ENCODE measurements at regions not wholly inside any gene's neighbourhood (a gene's known extent, or its start where the extent isn't known, plus 50 kb on each side); places are given as distances from the start of the nearest gene placed in this dataset.

DNA sequence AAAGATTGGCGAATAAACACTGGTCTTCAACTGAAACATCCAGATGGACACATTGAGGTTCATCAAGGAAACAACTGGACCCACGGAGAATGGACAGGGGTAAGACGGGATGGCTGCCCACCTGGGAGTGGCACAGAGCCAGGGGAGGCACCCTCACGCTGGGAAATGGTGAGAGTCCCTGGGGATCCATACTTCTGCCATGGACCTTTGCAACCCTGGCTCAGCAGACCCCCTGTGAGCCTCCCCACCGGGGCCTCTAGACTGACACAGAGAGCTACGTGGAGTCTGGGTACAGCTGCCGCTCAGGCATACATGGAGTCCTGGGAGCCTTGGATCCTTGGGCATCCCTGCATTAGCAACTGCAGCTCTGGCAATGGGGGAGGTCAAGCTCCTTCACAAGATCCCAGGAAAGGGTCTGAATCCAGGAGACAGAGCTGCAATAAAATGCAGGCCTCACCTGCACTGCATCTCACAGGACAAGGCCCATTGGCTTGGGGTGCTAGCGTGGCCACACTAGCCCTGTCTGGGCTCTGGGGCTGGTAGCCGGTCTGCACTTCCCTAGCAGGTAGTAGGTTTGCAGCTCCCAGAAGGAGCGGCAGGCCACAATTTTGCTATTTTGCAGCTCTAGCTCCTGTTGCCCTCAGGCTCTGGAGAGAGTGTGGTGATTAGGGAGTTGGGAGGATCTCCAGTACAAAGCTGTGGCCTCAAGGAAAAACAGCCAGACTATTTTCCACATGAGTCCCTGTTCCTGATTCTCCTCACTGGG, 496.4 kb upstream of the LRRC4C start:
- TF ChIP-seq POLR2A (IDR thresholded peaks at IDR 0.05): no peak
- H3K9me3 ChIP-seq: no peaks in the 10 kb centered on the region
- 85% methylated on average over 7 of the region's 10 CpGs; no CpG with 5 or more reads in 1 of the 2 donors for whole genome bisulfite sequencing, 2 donors (ENCODE audit: low coverage in 1 of 2)
- H3K4me3 ChIP-seq: no peak overlapping the region
- no peak overlapping the region for H3K27ac ChIP-seq
- H3K27me3 ChIP-seq: no peaks in the 10 kb centered on the region
- in situ Hi-C loops (cut with MboI; ENCODE audit: low pct_ligation_motif_present in 1 of 4, low pct_unique_long_range_greater_than_20kb in 1 of 4, low sequenced_read_pairs in 3 of 4) (no loop called here), intact Hi-C loops (cut with DNase I; ENCODE audit: low total_unique reads) (no loop called here)
- no peaks in the 10 kb centered on the region for H3K36me3 ChIP-seq
- no peak for DNase-seq
- H3K4me1 ChIP-seq: no peaks in the 10 kb centered on the region

DNA sequence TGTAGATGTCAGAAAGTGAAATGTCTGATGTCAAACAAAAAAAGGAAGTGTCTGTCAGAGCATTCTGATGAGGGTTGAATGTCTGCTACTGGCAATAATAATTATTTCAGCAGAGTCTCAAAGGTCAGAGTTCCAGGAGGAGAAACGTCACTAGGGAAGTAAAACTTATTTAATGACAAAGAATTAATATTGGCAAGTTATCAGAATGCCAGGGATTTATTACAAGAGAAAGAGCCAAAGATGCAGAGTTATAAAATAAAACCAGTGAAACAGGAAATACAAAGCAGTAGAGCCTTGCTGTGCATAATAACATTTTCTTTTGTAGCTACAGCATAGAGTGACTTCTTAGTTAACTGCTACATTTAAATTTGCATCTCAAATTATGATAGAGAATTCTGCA, 504.0 kb upstream of the LRRC4C start:
- no peak overlapping the region for H3K27ac ChIP-seq
- TF ChIP-seq POLR2A (IDR thresholded peaks at IDR 0.05) (no peak), EP300 (IDR thresholded peaks at IDR 0.05; ENCODE audit: low read depth) (no peak), POLR2AphosphoS5 (IDR thresholded peaks at IDR 0.05) (no peak)
- TF ChIP-seq, protein P1, sequence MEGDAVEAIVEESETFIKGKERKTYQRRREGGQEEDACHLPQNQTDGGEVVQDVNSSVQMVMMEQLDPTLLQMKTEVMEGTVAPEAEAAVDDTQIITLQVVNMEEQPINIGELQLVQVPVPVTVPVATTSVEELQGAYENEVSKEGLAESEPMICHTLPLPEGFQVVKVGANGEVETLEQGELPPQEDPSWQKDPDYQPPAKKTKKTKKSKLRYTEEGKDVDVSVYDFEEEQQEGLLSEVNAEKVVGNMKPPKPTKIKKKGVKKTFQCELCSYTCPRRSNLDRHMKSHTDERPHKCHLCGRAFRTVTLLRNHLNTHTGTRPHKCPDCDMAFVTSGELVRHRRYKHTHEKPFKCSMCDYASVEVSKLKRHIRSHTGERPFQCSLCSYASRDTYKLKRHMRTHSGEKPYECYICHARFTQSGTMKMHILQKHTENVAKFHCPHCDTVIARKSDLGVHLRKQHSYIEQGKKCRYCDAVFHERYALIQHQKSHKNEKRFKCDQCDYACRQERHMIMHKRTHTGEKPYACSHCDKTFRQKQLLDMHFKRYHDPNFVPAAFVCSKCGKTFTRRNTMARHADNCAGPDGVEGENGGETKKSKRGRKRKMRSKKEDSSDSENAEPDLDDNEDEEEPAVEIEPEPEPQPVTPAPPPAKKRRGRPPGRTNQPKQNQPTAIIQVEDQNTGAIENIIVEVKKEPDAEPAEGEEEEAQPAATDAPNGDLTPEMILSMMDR (IDR thresholded peaks at IDR 0.05): no peak
- in situ Hi-C loops (cut with MboI; ENCODE audit: low pct_ligation_motif_present in 1 of 4, low pct_unique_long_range_greater_than_20kb in 1 of 4, low sequenced_read_pairs in 3 of 4): no loop called here
- intact Hi-C loops (cut with DNase I; ENCODE audit: low total_unique reads): no loop called here
- WGBS, 2 donors (ENCODE audit: low coverage in 1 of 2): 0% methylated on average over 1 of the region's 1 CpG
- no peaks in the 10 kb centered on the region for H3K9me3 ChIP-seq
- no peaks in the 10 kb centered on the region for H3K27me3 ChIP-seq
- no peak overlapping the region for H3K4me3 ChIP-seq
- no peaks in the 10 kb centered on the region for H3K36me3 ChIP-seq
- no peak for DNase-seq
- H3K4me1 ChIP-seq: no peaks in the 10 kb centered on the region

DNA sequence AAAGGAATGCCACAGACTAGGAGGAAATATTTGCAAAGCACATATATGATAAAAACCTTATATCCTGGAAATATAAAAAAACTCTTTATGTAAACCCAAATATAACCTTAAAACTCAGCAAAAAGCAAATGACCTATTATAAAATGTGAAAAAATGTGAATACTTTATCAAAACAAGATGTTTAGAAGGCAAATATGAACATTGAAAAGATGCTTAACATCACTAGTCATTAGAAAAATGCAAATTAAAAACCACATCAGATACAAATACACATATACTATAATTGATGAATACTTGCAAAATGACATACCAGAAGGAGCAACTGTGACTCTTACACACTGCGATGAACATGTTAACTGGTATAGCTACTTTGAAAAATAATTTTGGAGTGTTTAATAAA, 511.2 kb upstream of the LRRC4C start:
- WGBS, 2 donors (ENCODE audit: low coverage in 1 of 2): 97 to 100% methylated on average over 1 of the region's 1 CpG
- intact Hi-C loops (cut with DNase I; ENCODE audit: low total_unique reads) (no loop called here), in situ Hi-C loops (cut with MboI; ENCODE audit: low pct_ligation_motif_present in 1 of 4, low pct_unique_long_range_greater_than_20kb in 1 of 4, low sequenced_read_pairs in 3 of 4) (no loop called here)

DNA sequence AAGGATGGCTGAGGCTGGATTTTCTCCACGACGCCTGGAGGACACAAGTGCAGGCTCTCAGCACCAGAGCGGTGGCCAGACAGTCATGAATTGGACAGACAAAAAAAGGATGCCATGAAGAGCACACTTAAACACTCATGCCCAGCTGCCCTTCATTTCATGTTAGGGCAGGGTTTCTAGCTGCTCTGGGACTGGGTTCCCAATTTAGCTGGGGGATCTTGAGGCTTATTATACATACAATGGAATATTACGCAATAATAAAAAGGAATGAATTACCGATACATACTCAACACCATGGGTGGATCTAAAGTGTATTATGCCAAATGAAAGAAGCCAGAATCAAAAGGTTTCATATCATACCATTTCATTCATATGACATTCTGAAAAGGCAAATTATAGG, 512.1 kb upstream of the LRRC4C start:
- Histone ChIP-seq H3K4me3 (no peak overlapping the region), H3K9me3 (no peaks in the 10 kb centered on the region), H3K27ac (no peak overlapping the region), H3K27me3 (no peaks in the 10 kb centered on the region), H3K36me3 (no peaks in the 10 kb centered on the region), H3K4me1 (no peaks in the 10 kb centered on the region)
- intact Hi-C loops (cut with DNase I; ENCODE audit: low total_unique reads) (no loop called here), in situ Hi-C loops (cut with MboI; ENCODE audit: low pct_ligation_motif_present in 1 of 4, low pct_unique_long_range_greater_than_20kb in 1 of 4, low sequenced_read_pairs in 3 of 4) (no loop called here)
- 67 to 94% methylated on average over 2 to 5 of the region's 5 CpGs for WGBS, 2 donors (ENCODE audit: low coverage in 1 of 2)
- DNase-seq: no peak
- TF ChIP-seq POLR2A (IDR thresholded peaks at IDR 0.05) (no peak), EP300 (IDR thresholded peaks at IDR 0.05; ENCODE audit: low read depth) (no peak), POLR2AphosphoS5 (IDR thresholded peaks at IDR 0.05) (no peak)
- TF ChIP-seq, protein P1 (IDR thresholded peaks at IDR 0.05): no peak

More for the DNA sequence above, 511.2 kb upstream of the LRRC4C start:
- no peaks in the 10 kb centered on the region for H3K9me3 ChIP-seq
- TF ChIP-seq POLR2A (IDR thresholded peaks at IDR 0.05) (no peak), POLR2AphosphoS5 (IDR thresholded peaks at IDR 0.05) (no peak), EP300 (IDR thresholded peaks at IDR 0.05; ENCODE audit: low read depth) (no peak)
- TF ChIP-seq, protein P1 (IDR thresholded peaks at IDR 0.05): no peak
- no peaks in the 10 kb centered on the region for H3K27me3 ChIP-seq
- no peaks in the 10 kb centered on the region for H3K36me3 ChIP-seq
- no peaks in the 10 kb centered on the region for H3K4me1 ChIP-seq
- H3K4me3 ChIP-seq: no peak overlapping the region
- H3K27ac ChIP-seq: no peak overlapping the region
- DNase-seq: no peak

DNA sequence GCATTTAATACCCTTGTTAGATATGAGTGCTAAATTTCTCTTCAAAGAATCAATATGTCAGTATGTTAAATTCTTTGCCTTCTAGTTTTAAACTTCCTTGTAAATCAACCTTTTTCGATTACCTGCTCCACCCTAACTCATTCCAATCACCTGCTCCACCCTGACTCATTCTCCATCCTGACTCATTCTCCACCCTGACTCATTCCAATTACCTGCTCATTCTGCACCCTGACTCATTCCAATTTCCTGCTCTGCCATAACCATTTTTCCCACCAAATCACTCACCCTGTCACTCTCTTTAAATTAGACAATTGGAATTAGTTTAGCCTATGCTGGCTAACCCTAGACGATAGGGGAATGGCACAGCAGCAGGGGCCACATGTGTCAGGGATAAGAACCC, 519.5 kb upstream of the LRRC4C start:
- H3K27me3 ChIP-seq: no peaks in the 10 kb centered on the region
- no peak overlapping the region for H3K4me3 ChIP-seq
- H3K9me3 ChIP-seq: no peaks in the 10 kb centered on the region
- in situ Hi-C loops (cut with MboI; ENCODE audit: low pct_ligation_motif_present in 1 of 4, low pct_unique_long_range_greater_than_20kb in 1 of 4, low sequenced_read_pairs in 3 of 4): loop anchor here in 1 of 4 donors (25.0 kb wide), 1 partner anchor 92 kb away; no protein-coding TSS in a partner anchor
- WGBS, 2 donors (ENCODE audit: low coverage in 1 of 2): 71 to 83% methylated on average over 2 of the region's 2 CpGs
- TF ChIP-seq EP300 (IDR thresholded peaks at IDR 0.05; ENCODE audit: low read depth) (no peak), POLR2A (IDR thresholded peaks at IDR 0.05) (no peak), POLR2AphosphoS5 (IDR thresholded peaks at IDR 0.05) (no peak)
- TF ChIP-seq, protein P1 (IDR thresholded peaks at IDR 0.05): no peak
- H3K4me1 ChIP-seq: no peaks in the 10 kb centered on the region
- no peak for DNase-seq
- no peaks in the 10 kb centered on the region for H3K36me3 ChIP-seq
- intact Hi-C loops (cut with DNase I; ENCODE audit: low total_unique reads): no loop called here
- H3K27ac ChIP-seq: no peak overlapping the region

All from transverse colon (tissue), 4 donors.